Prostate gland (tissue), 2 donors: ENCODE measurements at regions not wholly inside any gene's neighbourhood (a gene's known extent, or its start where the extent isn't known, plus 50 kb on each side); places are given as distances from the start of the nearest gene placed in this dataset.

ENCODE experiments used
- CTCF ChIP-seq, 4 experiments: fragments of 200-600 bp in 2 of 4; fragments of 450-650 bp in 2 of 4; sonication (generic) in 2 of 4; IDR thresholded peaks; 1 replicate in 3 of 4; 2 replicates in 1 of 4; pipeline ENCODE4 v1.5.1; 2016 to 2019; ENCODE audit warnings: antibody characterized with exemption in 4 of 4, mild to moderate bottlenecking in 2 of 4, moderate library complexity in 2 of 4
- POLR2A ChIP-seq: fragments of 450-650 bp; IDR thresholded peaks from one replicate; pipeline ENCODE4 v1.6.1; 2016; ENCODE audit warnings: antibody characterized with exemption, mild to moderate bottlenecking
- POLR2AphosphoS5 ChIP-seq: sonication (generic); formaldehyde crosslinking; IDR thresholded peaks from one replicate; pipeline ENCODE4 v1.6.1; 2017; ENCODE audit warnings: antibody characterized with exemption

GRCh38 chr4:29033703-29034102, 1686.5 kb upstream of the PCDH7 start:
- no peak for TF ChIP-seq CTCF (IDR thresholded peaks at IDR 0.05)
- no peak for TF ChIP-seq POLR2A
- no peak for TF ChIP-seq POLR2AphosphoS5
